Loucy (cell line): ENCODE measurements at regions not wholly inside any gene's neighbourhood (a gene's known extent, or its start where the extent isn't known, plus 50 kb on each side); places are given as distances from the start of the nearest gene placed in this dataset.

Experiments used
- H2AFZ ChIP-seq: fragments of 200-600 bp; sonication (generic); 2 replicates; pipeline ENCODE4 v1.6.0; 2016; ENCODE audit warnings: antibody characterized with exemption, mild to moderate bottlenecking, low read length, moderate library complexity
- H3F3A ChIP-seq: fragments of 200-600 bp; 2 replicates; pipeline ENCODE4 v1.6.0; 2016; ENCODE audit warnings: antibody characterized with exemption, low read depth, mild to moderate bottlenecking
- H3K27me3 ChIP-seq: fragments of 200-600 bp; sonication (generic); 2 replicates; pipeline ENCODE4 v1.6.1; 2014; ENCODE audit warnings: low read length, mild to moderate bottlenecking; ENCODE audit not compliant: insufficient read depth, poor library complexity, severe bottlenecking
- H3K36me3 ChIP-seq: fragments of 200-600 bp; sonication (generic); 2 replicates; pipeline ENCODE4 v1.6.1; 2016; ENCODE audit warnings: low read length; ENCODE audit not compliant: insufficient read depth
- H3K4me1 ChIP-seq: fragments of 200-600 bp; sonication (generic); 2 replicates; pipeline ENCODE4 v1.5.1; 2014; ENCODE audit warnings: low read length, mild to moderate bottlenecking; ENCODE audit not compliant: insufficient read depth, poor library complexity, severe bottlenecking
- H3K4me2 ChIP-seq: fragments of 200-600 bp; sonication (generic); 2 replicates; pipeline ENCODE4 v1.6.0; 2014; ENCODE audit warnings: antibody characterized with exemption, low read length, low read depth, mild to moderate bottlenecking; ENCODE audit not compliant: poor library complexity, severe bottlenecking
- H3K4me3 ChIP-seq: fragments of 200-600 bp; sonication (generic); 2 replicates; pipeline ENCODE4 v1.5.1; 2014; ENCODE audit warnings: low read length, mild to moderate bottlenecking, mixed read lengths; ENCODE audit not compliant: poor library complexity, severe bottlenecking
- H3K79me2 ChIP-seq: fragments of 200-600 bp; sonication (generic); 2 replicates; pipeline ENCODE4 v1.6.1; 2014; ENCODE audit warnings: low read length; ENCODE audit not compliant: insufficient read depth
- H3K9ac ChIP-seq: fragments of 200-600 bp; sonication (generic); 2 replicates; pipeline ENCODE4 v1.6.0; 2014; ENCODE audit warnings: mild to moderate bottlenecking, low read depth, low read length, moderate library complexity; ENCODE audit not compliant: poor library complexity, severe bottlenecking
- H3K9me2 ChIP-seq: fragments of 200-600 bp; sonication (generic); replicated peaks from 2 replicates; pipeline ENCODE4 v1.6.1; 2016; ENCODE audit warnings: low read depth, low read length, mixed read lengths
- H3K9me3 ChIP-seq: fragments of 200-600 bp; sonication (generic); 2 replicates; pipeline ENCODE4 v1.6.1; 2014; ENCODE audit warnings: mild to moderate bottlenecking, antibody characterized with exemption, low read length, low read depth; ENCODE audit not compliant: insufficient read depth
- H4K20me1 ChIP-seq: fragments of 200-600 bp; sonication (generic); 2 replicates; pipeline ENCODE4 v1.6.0; 2014; ENCODE audit warnings: antibody characterized with exemption, low read length, mild to moderate bottlenecking; ENCODE audit not compliant: insufficient read depth, poor library complexity, severe bottlenecking
- EZH2phosphoT487 ChIP-seq: fragments of 200-600 bp; IDR thresholded peaks from 2 replicates; pipeline ENCODE4 v1.6.1; 2018; ENCODE audit warnings: antibody characterized with exemption, mild to moderate bottlenecking, moderate library complexity, borderline replicate concordance
- TF ChIP-seq, protein P1 (sequence below): fragments of 200-600 bp; sonication (generic); conservative IDR thresholded peaks from 2 replicates; pipeline ENCODE4 v1.5.1; 2014; ENCODE audit warnings: mild to moderate bottlenecking, antibody characterized with exemption, low read length

GRCh38 chr4:129600898-129601297, 504.9 kb downstream of the C4orf33 start:
- H3K4me3 ChIP-seq: no peak overlapping the region
- no peak overlapping the region for H2AFZ ChIP-seq
- TF ChIP-seq, protein P1, sequence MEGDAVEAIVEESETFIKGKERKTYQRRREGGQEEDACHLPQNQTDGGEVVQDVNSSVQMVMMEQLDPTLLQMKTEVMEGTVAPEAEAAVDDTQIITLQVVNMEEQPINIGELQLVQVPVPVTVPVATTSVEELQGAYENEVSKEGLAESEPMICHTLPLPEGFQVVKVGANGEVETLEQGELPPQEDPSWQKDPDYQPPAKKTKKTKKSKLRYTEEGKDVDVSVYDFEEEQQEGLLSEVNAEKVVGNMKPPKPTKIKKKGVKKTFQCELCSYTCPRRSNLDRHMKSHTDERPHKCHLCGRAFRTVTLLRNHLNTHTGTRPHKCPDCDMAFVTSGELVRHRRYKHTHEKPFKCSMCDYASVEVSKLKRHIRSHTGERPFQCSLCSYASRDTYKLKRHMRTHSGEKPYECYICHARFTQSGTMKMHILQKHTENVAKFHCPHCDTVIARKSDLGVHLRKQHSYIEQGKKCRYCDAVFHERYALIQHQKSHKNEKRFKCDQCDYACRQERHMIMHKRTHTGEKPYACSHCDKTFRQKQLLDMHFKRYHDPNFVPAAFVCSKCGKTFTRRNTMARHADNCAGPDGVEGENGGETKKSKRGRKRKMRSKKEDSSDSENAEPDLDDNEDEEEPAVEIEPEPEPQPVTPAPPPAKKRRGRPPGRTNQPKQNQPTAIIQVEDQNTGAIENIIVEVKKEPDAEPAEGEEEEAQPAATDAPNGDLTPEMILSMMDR: no peak
- TF ChIP-seq EZH2phosphoT487: no peak
- no peaks in the 10 kb centered on the region for H3K27me3 ChIP-seq
- no peak overlapping the region for H3K9ac ChIP-seq
- no peaks in the 10 kb centered on the region for H3K9me3 ChIP-seq
- peaks cover 19% of the 10 kb centered on the region for H3K4me1 ChIP-seq
- H3K4me2 ChIP-seq: no peak overlapping the region
- H4K20me1 ChIP-seq: no peaks in the 10 kb centered on the region
- H3K36me3 ChIP-seq: no peaks in the 10 kb centered on the region
- H3K79me2 ChIP-seq: no peaks in the 10 kb centered on the region
- H3F3A ChIP-seq: no peaks in the 10 kb centered on the region
- H3K9me2 ChIP-seq: no peaks in the 10 kb centered on the region

DNA sequence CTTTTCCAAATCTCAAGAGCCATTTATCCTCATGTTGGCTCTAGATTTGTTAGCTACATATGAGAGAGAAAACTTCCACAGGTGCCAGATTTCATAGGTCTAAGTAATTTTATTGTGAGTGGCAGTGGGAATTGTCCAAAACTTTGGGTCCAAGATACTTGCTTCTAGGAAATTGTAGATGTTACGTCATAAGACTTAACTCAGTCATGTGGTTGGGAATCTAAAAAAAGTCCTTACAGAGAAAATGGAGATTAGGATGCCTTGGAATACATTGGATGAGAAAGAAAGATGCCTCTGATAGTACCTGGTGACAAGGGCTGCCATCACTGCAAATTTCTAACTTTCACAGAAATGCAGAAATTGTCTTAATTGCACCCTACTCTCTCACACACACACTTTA, 506.5 kb downstream of the C4orf33 start:
- no peaks in the 10 kb centered on the region for H3F3A ChIP-seq
- no peaks in the 10 kb centered on the region for H3K9me3 ChIP-seq
- H4K20me1 ChIP-seq: no peaks in the 10 kb centered on the region
- peaks cover 19% of the 10 kb centered on the region for H3K4me1 ChIP-seq
- no peak overlapping the region for H3K9ac ChIP-seq
- H3K4me3 ChIP-seq: no peak overlapping the region
- no peaks in the 10 kb centered on the region for H3K27me3 ChIP-seq
- no peak overlapping the region for H2AFZ ChIP-seq
- no peaks in the 10 kb centered on the region for H3K9me2 ChIP-seq
- no peak overlapping the region for H3K4me2 ChIP-seq
- H3K36me3 ChIP-seq: no peaks in the 10 kb centered on the region
- TF ChIP-seq EZH2phosphoT487: no peak
- TF ChIP-seq, protein P1: no peak
- H3K79me2 ChIP-seq: no peaks in the 10 kb centered on the region

GRCh38 chr4:129603241-129603931, 507.4 kb downstream of the C4orf33 start:
- no peaks in the 10 kb centered on the region for H3K79me2 ChIP-seq
- H4K20me1 ChIP-seq: no peaks in the 10 kb centered on the region
- no peaks in the 10 kb centered on the region for H3K36me3 ChIP-seq
- TF ChIP-seq EZH2phosphoT487: no peak
- TF ChIP-seq, protein P1: no peak
- H3K9me2 ChIP-seq: no peaks in the 10 kb centered on the region
- H3K9me3 ChIP-seq: no peaks in the 10 kb centered on the region
- no peak overlapping the region for H3K4me3 ChIP-seq
- peak overlapping the region; percentile 47 for H3K4me2 ChIP-seq
- H3K27me3 ChIP-seq: no peaks in the 10 kb centered on the region
- H3K9ac ChIP-seq: no peak overlapping the region
- no peak overlapping the region for H2AFZ ChIP-seq
- no peaks in the 10 kb centered on the region for H3F3A ChIP-seq
- H3K4me1 ChIP-seq: peaks cover 19% of the 10 kb centered on the region
